GM13976 (cell line): ENCODE measurements at regions not wholly inside any gene's neighbourhood (a gene's known extent, or its start where the extent isn't known, plus 50 kb on each side); places are given as distances from the start of the nearest gene placed in this dataset.

Experiments used
- DNase-seq: peaks from one replicate; pipeline ENCODE4 v3.0.0; 2012; ENCODE audit warnings: low spot score
- CTCF ChIP-seq: IDR thresholded peaks from 2 replicates; pipeline ENCODE4 v1.5.1; 2012; ENCODE audit warnings: borderline replicate concordance, mild to moderate bottlenecking; ENCODE audit not compliant: insufficient read depth; ENCODE audit errors: extremely low read depth, missing control alignments, control extremely low read depth
- in situ Hi-C: fragments of 300-500 bp; cut with MboI; formaldehyde crosslinking; loops from one replicate; pipeline ENCODE4 v1.12.0; 2022; ENCODE audit warnings: low sequenced_read_pairs, mixed read lengths, inconsistent platforms; ENCODE audit not compliant: unreplicated experiment

- no peak for DNase-seq
- in situ Hi-C loops: no loop called here
- no peak for TF ChIP-seq CTCF
Observed at GRCh38 chr3:6510713-6511112, 350.2 kb upstream of the GRM7 start.

DNA sequence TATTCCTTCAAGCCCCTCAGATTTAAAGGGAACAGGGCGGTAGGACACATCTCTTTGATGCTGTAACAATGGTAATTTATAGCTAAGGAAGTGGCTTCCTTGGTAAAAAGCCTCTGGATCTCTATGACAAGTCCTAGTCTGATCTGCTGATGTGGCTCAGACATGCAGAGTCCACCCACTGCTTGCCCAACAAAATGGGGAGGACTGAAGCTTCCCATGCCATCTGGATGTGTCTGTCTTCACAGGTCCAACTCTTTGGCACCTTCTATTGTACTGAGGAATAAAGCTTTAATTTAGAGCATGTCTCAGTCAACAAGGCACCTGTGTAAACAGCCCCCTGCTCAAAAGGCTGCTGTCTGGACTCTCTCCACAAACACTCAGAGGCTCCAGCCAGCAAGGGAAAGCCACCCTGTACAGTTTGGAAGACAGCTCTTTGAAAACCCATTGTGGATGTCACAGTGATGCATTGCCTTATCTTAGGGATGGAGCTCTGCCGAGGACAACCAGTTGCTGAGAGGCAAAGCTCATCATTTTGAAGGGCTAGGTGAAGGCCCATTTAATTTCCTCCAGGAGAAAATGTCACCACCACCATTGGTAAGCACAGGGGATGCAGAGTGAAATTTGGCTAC, 348.6 kb upstream of the GRM7 start:
- no peak for DNase-seq
- in situ Hi-C loops: no loop called here
- TF ChIP-seq CTCF: no peak

- in situ Hi-C loops: no loop called here
- DNase-seq: no peak
- no peak for TF ChIP-seq CTCF
Observed at GRCh38 chr3:6516143-6516542, 344.8 kb upstream of the GRM7 start.

GRCh38 chr3:6516694-6517093, 344.2 kb upstream of the GRM7 start:
- in situ Hi-C loops: no loop called here
- no peak for DNase-seq
- TF ChIP-seq CTCF: no peak

GRCh38 chr3:6518709-6519345, 342.1 kb upstream of the GRM7 start:
- in situ Hi-C loops: no loop called here
- TF ChIP-seq CTCF: no peak
- DNase-seq: no peak

GRCh38 chr3:6521369-6522113, 339.4 kb upstream of the GRM7 start:
- in situ Hi-C loops: no loop called here
- DNase-seq: no peak
- no peak for TF ChIP-seq CTCF

DNA sequence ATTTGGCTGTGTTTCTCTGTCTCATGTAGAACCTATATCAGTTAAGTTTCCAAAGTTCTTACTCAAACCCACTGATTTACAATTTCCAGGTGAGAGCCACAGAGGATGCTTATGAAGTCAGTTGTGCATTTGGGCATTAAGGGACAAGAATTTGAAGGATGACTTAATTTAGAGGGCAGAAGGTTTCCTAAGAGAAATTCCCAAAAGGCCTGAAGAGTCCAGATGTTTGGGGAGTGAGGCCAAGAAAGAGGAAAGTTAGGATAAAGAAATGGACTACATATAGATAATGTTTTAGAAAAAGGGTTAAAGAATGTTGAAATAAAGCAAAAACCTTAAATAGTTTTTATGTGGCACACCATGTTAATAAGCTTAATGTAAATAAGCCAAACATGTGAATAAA, 338.7 kb upstream of the GRM7 start:
- in situ Hi-C loops: no loop called here
- DNase-seq: no peak
- no peak for TF ChIP-seq CTCF
